Effector CD4-positive, alpha-beta T cell (primary cell): ENCODE measurements at regions not wholly inside any gene's neighbourhood (a gene's known extent, or its start where the extent isn't known, plus 50 kb on each side); places are given as distances from the start of the nearest gene placed in this dataset.
"Not testable (repeated sequence)": the region's sequence is repeated elsewhere in the genome, so short reads cannot be mapped to it uniquely, and the experiment has no call there.

Experiments
- DNase-seq: peaks from one replicate; pipeline ENCODE4 v3.0.0-alpha.2; 2020

- DNase-seq = no peak
These were observed 1469.8 kb downstream of the CDH11 start for GRCh38 chr16:63652091-63652490.

- no peak for DNase-seq
These were observed 1471.3 kb downstream of the CDH11 start for GRCh38 chr16:63650550-63650949.

- DNase-seq = not testable (repeated sequence)
These were observed 1488.0 kb downstream of the CDH11 start for GRCh38 chr16:63633706-63634445.

DNA sequence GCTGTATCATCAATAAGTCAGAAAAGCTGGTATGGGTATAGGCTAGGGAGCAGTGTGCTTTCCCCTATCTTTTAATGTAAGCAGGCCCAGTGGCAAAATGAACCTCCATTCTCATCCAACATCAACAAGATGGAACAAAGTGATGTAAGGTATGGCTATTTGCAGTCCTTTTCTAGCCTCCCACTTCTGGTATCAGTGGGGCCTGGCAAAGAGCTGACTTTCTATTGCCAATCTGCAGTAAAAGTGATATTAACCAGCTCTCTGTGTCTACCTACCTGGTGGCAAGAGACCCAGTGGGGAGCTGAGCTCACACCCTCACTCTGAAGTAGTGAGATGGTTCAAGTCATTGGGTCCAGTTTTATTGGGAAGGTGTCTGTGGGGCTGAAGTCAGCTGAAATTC, 1492.6 kb downstream of the CDH11 start:
- DNase-seq = no peak

- DNase-seq = no peak
These were observed 1493.1 kb downstream of the CDH11 start for GRCh38 chr16:63628812-63629211.

GRCh38 chr16:63625126-63625525, 1496.7 kb downstream of the CDH11 start:
- no peak for DNase-seq

GRCh38 chr16:63623551-63624039, 1498.3 kb downstream of the CDH11 start:
- DNase-seq = no peak

- DNase-seq = no peak
These were observed 1502.9 kb downstream of the CDH11 start for GRCh38 chr16:63618896-63619485.

DNA sequence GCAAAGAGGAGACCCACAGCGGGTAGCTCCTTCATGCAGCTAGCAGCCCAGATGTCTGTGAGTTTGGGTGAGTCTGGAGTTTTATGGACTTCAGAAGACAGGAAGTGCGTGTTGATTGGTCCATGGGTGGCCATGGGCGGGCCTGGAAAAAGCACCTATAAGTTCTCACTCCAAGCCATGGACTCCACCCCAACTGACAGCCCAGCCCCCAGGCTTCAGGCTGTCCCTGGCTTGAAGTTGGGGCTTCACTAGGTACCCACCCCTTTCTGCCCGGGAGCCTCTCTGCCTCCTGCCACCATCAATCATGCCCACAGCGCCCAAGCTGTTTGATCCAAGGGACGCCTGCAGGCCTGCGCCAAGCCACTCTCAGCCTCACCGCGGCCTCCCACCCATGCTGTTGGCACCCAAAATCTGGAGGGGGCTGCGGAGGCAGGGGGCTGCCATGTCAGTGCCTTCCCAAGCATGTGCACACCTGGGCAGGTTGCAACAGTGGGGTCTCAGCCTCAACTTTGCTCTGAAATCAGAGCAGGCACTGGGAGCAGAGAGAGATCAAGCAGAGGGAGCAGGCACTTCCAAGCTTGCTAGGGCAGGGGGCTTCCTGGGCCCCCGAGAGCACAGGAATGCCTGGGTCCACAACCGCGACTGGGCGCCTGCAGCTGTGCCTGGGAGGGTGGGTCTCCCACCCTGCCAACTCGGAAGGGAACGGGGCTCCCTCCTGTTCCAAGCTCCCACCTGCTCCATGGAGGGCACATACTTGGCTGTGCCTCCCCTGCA, 1503.7 kb downstream of the CDH11 start:
- no peak for DNase-seq

- no peak for DNase-seq
These were observed 1504.5 kb downstream of the CDH11 start for GRCh38 chr16:63617047-63617989.

DNA sequence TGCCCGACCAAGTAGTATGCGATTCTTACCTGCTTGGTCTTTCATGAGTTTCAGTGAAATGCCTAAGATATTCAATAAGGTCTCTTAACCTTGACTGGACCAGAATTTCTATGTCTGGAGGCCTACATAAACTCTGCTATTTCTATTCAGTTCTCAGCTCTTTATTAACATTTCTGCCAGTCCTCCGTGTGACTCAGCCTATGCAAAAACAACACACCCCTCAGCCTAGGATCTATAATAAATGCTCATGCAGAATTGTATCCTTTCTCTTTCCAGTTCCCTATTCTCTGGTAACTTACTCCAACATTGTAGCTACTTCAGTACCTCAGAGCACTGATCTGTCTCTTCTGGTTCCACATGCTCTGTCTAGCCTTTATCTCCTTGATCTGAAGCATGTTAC, 1507.4 kb downstream of the CDH11 start:
- no peak for DNase-seq

- no peak for DNase-seq
These were observed 1508.2 kb downstream of the CDH11 start for GRCh38 chr16:63613701-63614100.

- no peak for DNase-seq
These were observed 1509.2 kb downstream of the CDH11 start for GRCh38 chr16:63612462-63613227.

- no peak for DNase-seq
These were observed 1515.1 kb downstream of the CDH11 start for GRCh38 chr16:63606778-63607177.

DNA sequence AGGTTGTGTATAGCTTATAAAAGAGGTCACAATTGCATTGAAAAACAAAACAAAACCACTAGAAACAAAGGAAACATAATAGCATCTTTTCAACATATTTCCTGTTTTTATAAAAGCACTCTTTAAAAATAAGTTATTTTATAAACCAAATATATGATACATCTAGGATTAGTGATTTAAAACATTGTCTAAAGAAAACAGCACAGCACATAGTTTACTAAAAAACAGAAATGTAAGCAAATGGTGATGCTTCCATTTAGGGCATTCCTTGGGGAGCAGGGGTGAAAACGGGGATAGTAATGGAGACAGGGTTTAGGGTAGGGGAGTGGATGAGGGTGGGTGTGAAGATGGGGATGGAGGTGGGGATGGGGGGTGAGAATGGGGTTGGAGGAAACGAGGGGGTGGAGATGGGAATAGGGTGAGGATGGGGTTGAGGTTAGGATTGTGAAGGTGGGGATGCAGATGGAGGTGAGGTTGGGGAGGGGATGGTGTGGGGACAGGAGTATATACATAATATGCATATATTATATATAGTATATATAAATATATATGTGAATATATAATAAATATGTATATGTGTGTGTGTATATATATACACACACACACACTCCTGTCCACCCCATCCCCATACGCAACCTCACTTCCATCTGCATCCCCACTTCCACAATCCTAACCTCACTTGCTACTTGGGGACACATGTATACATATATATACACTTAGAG, 1519.5 kb downstream of the CDH11 start:
- DNase-seq = no peak

- DNase-seq = no peak
These were observed 1525.1 kb downstream of the CDH11 start for GRCh38 chr16:63596716-63597115.

DNA sequence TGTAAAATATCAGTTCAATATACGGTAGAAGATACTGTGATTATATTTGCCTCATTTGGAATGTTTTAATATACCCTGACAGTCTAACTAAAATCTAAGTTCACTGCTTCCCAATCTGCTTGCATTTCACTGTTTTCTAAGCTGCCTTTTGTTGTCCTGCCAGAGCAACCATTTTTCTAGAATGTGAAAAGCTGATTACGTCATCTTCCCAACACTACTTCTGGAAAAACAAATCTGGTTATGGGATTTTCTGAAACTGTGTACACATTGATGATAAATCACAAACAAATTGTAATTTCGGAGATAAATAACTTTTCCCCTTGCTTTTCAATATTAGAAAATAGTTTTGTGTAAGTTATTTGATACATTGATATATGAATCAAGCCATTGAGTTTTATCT, 1529.0 kb downstream of the CDH11 start:
- no peak for DNase-seq

- DNase-seq = no peak
These were observed 1540.3 kb downstream of the CDH11 start for GRCh38 chr16:63581570-63581969.

- DNase-seq = no peak
These were observed 1542.6 kb upstream of the CDH8 start for GRCh38 chr16:63578791-63579190.

GRCh38 chr16:63577891-63578290, 1541.7 kb upstream of the CDH8 start:
- no peak for DNase-seq

GRCh38 chr16:63575041-63575440, 1538.8 kb upstream of the CDH8 start:
- no peak for DNase-seq
